Karpas-422 (cell line): ENCODE measurements at regions not wholly inside any gene's neighbourhood (a gene's known extent, or its start where the extent isn't known, plus 50 kb on each side); places are given as distances from the start of the nearest gene placed in this dataset.
A peak's percentile ranks its signal among the peaks of the same experiment; 100 is the strongest.
"Not testable (repeated sequence)": the region's sequence is repeated elsewhere in the genome, so short reads cannot be mapped to it uniquely, and the experiment has no call there.

Experiments
- DNase-seq: peaks from one replicate; pipeline ENCODE4 v3.0.0-alpha.2; 2015
- H2AFZ ChIP-seq: fragments of 200-600 bp; sonication (generic); 2 replicates; pipeline ENCODE4 v1.6.1; 2014; ENCODE audit warnings: antibody characterized with exemption, low read length, mixed read lengths
- H3K27ac ChIP-seq: fragments of 200-600 bp; sonication (generic); 2 replicates; pipeline ENCODE4 v1.5.1; 2014; ENCODE audit warnings: mild to moderate bottlenecking, low read length, moderate library complexity
- H3K27me3 ChIP-seq: fragments of 200-600 bp; sonication (generic); 2 replicates; pipeline ENCODE4 v1.6.1; 2014; ENCODE audit warnings: low read length, mixed read lengths
- H3K36me3 ChIP-seq: fragments of 200-600 bp; sonication (generic); 2 replicates; pipeline ENCODE4 v1.6.1; 2014; ENCODE audit warnings: low read length, mixed read lengths; ENCODE audit not compliant: insufficient read depth
- H3K4me1 ChIP-seq: fragments of 200-600 bp; sonication (generic); 2 replicates; pipeline ENCODE4 v1.6.1; 2014; ENCODE audit warnings: mild to moderate bottlenecking, low read length, mixed read lengths
- H3K4me2 ChIP-seq: fragments of 200-600 bp; sonication (generic); 2 replicates; pipeline ENCODE4 v1.6.1; 2014; ENCODE audit warnings: low read length, low read depth, mild to moderate bottlenecking; ENCODE audit not compliant: poor library complexity, severe bottlenecking
- H3K4me3 ChIP-seq: fragments of 200-600 bp; sonication (generic); 2 replicates; pipeline ENCODE4 v1.5.1; 2014; ENCODE audit warnings: mild to moderate bottlenecking, antibody characterized with exemption, low read length, mixed read lengths
- H3K79me2 ChIP-seq: fragments of 200-600 bp; sonication (generic); 2 replicates; pipeline ENCODE4 v1.6.1; 2014; ENCODE audit warnings: mild to moderate bottlenecking, low read length, mixed read lengths
- H3K9ac ChIP-seq: fragments of 200-600 bp; sonication (generic); 2 replicates; pipeline ENCODE4 v1.6.0; 2014; ENCODE audit warnings: low read length
- H3K9me2 ChIP-seq: fragments of 200-600 bp; sonication (generic), shearing (Covaris generic); replicated peaks from 2 replicates; pipeline ENCODE4 v1.6.0; 2014; ENCODE audit warnings: mild to moderate bottlenecking, low read length, moderate library complexity; ENCODE audit not compliant: insufficient read depth
- H3K9me3 ChIP-seq: fragments of 300-700, 200-600 bp; sonication (generic); 2 replicates; pipeline ENCODE4 v1.6.1; 2014; ENCODE audit warnings: low read length, mixed read lengths
- H4K20me1 ChIP-seq: fragments of 200-600 bp; sonication (generic); 2 replicates; pipeline ENCODE4 v1.6.1; 2014; ENCODE audit warnings: mild to moderate bottlenecking, antibody characterized with exemption, low read length, low read depth; ENCODE audit not compliant: insufficient read depth

DNA sequence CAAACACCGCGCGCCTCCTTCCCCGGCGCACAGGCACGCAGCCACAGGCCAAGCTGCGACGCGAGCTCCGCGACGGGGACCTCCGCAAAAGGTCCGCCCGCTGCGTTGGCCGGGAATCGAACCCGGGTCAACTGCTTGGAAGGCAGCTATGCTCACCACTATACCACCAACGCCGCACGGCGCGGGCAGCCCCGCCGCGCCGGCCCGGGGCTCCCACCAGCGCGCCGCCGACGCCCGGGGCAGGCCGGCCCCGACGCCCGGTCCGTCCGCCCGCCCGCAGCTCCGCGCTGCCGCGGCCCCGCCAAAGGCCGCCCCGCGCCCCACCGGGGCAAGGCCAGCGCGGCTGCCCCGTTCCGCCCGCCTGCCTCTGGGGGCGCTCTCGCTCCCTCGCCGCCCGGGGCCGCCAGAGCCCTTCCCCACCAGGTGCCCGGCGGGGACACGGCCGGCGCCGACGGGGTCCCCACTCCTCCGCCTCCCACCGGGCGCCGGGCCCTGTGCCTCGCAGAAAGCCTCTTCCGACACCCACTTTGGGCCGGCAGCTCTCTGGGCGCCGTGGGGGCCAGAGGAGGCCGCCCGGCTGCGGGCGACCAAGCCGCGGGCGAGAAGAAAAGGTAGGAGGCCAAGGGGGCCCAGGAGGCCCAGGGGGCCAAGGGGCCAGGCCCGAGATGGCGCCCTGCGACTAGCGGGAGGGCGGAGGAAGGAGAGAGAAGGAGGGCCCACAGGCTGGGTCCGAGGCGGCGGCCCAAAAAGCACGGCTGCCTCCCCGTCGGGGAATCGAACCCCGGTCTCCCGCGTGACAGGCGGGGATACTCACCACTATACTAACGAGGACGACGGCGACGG is 50.2 kb upstream of the FCGR2A start:
- H3K4me2 ChIP-seq, H3K4me1 ChIP-seq, H3K9ac ChIP-seq, DNase-seq, H3K27ac ChIP-seq, H3K36me3 ChIP-seq, H3K9me2 ChIP-seq, H2AFZ ChIP-seq, H3K4me3 ChIP-seq, H3K9me3 ChIP-seq, H3K79me2 ChIP-seq, H4K20me1 ChIP-seq, H3K27me3 ChIP-seq: not testable (repeated sequence)

DNA sequence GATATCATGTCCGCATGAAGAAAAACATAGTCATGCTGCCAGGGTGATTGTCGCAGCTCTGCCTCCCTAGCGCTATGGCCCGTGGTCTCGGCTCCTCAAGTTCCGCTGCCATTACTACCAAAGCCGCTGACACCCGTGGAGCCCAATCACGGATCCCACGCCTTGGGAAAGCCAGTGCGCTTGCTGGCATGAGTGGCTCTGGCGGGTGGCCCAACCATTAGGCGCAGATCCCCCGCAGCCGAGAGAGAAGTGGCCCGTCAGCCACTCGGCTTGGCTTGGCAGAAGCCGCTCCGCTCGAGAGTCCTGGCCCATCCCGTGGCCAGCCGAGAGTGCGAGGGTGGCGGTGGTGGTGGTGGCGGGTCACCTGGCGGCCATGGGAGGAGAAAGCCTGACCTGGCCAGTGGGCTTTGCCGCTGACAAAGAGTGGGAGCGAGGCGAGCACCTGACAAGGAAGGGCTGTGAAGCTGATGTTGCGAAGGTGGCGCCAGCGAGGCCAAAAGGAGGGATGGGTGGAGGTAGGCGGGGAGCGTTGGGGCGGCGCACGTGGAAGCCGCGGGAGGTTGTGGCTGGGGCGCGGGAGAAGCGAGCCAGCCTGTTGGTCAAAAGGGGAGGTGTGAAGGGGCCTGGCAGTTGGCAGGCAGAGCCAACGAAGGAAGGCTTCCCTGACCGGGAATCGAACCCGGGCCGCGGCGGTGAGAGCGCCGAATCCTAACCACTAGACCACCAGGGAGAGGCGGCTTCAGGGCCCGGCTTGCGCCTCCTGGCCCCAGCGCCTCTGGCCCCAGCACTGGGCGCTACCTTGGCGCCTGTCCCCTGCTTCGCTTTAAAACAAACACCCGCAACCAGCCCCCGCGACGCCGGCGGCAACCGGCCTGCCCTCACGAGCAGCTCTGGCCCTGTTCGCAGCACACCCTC is 51.0 kb upstream of the FCGR2A start:
- not testable (repeated sequence) for H3K4me3 ChIP-seq, H3K36me3 ChIP-seq, H3K27me3 ChIP-seq, H3K4me1 ChIP-seq, H3K27ac ChIP-seq, H3K9me3 ChIP-seq, H4K20me1 ChIP-seq, H2AFZ ChIP-seq, DNase-seq, H3K9me2 ChIP-seq, H3K79me2 ChIP-seq, H3K4me2 ChIP-seq, H3K9ac ChIP-seq

DNA sequence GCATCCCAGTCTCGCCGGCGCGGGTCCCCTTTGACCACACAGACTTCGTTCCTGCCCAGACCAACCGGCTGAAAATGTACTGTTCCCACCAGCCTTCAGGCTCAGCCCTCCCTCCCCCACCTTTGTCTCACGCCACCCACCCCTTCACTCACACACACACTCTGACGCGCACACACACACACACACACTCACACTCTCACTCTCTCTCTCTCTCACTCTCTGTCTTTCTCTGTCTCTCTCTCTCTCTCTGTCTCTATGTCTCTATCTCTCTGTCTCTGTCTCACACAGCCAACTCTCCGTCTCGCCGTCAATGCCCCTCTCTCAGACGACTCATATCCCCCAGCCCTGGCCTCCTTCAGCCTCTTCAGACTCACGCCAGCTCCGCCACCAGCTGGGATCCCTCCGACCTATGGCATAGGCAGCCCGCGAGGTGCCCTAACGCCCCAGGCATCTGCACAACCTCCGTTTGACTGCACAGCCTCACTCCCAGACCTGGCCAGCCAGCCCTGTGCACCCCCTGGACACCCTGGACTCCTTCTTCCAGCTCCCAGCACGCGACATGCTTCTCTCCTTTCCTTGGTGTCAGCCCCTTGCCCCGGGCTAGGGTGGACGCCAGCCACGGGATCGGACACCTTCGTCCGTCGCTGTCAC is 53.4 kb upstream of the FCGR2A start:
- H3K79me2 ChIP-seq, H3K4me1 ChIP-seq, H3K27ac ChIP-seq, H3K27me3 ChIP-seq, H3K4me2 ChIP-seq, H2AFZ ChIP-seq, H3K36me3 ChIP-seq, H3K4me3 ChIP-seq, DNase-seq, H4K20me1 ChIP-seq, H3K9me3 ChIP-seq, H3K9me2 ChIP-seq, H3K9ac ChIP-seq: not testable (repeated sequence)

DNA sequence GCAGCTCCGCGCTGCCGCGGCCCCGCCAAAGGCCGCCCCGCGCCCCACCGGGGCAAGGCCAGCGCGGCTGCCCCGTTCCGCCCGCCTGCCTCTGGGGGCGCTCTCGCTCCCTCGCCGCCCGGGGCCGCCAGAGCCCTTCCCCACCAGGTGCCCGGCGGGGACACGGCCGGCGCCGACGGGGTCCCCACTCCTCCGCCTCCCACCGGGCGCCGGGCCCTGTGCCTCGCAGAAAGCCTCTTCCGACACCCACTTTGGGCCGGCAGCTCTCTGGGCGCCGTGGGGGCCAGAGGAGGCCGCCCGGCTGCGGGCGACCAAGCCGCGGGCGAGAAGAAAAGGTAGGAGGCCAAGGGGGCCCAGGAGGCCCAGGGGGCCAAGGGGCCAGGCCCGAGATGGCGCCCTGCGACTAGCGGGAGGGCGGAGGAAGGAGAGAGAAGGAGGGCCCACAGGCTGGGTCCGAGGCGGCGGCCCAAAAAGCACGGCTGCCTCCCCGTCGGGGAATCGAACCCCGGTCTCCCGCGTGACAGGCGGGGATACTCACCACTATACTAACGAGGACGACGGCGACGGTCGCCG is 57.4 kb upstream of the FCGR2A start:
- H3K9ac ChIP-seq, H4K20me1 ChIP-seq, H3K79me2 ChIP-seq, H3K4me2 ChIP-seq, H3K27me3 ChIP-seq, H3K36me3 ChIP-seq, H3K4me3 ChIP-seq, H3K9me2 ChIP-seq, H3K9me3 ChIP-seq, H3K4me1 ChIP-seq, H2AFZ ChIP-seq, H3K27ac ChIP-seq, DNase-seq: not testable (repeated sequence)

DNA sequence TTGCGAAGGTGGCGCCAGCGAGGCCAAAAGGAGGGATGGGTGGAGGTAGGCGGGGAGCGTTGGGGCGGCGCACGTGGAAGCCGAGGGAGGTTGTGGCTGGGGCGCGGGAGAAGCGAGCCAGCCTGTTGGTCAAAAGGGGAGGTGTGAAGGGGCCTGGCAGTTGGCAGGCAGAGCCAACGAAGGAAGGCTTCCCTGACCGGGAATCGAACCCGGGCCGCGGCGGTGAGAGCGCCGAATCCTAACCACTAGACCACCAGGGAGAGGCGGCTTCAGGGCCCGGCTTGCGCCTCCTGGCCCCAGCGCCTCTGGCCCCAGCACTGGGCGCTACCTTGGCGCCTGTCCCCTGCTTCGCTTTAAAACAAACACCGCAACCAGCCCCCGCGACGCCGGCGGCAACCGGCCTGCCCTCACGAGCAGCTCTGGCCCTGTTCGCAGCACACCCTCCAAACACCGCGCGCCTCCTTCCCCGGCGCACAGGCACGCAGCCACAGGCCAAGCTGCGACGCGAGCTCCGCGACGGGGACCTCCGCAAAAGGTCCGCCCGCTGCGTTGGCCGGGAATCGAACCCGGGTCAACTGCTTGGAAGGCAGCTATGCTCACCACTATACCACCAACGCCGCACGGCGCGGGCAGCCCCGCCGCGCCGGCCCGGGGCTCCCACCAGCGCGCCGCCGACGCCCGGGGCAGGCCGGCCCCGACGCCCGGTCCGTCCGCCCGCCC is 58.1 kb upstream of the FCGR2A start:
- H3K27me3 ChIP-seq, H3K27ac ChIP-seq, H3K4me1 ChIP-seq, H3K9ac ChIP-seq, H2AFZ ChIP-seq, H3K9me2 ChIP-seq, H3K79me2 ChIP-seq, DNase-seq, H3K36me3 ChIP-seq, H3K9me3 ChIP-seq, H4K20me1 ChIP-seq, H3K4me2 ChIP-seq, H3K4me3 ChIP-seq: not testable (repeated sequence)

DNA sequence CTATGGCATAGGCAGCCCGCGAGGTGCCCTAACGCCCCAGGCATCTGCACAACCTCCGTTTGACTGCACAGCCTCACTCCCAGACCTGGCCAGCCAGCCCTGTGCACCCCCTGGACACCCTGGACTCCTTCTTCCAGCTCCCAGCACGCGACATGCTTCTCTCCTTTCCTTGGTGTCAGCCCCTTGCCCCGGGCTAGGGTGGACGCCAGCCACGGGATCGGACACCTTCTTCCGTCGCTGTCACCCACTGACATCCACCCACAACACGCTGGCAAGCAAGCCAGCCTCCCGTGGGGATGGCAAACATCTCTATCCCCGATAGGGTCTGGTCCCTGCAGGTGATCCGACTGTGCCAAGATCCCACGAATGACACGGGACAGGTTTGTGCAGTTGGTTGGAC is 60.5 kb upstream of the FCGR2A start:
- H3K9me3 ChIP-seq, H4K20me1 ChIP-seq, H3K4me2 ChIP-seq, H3K4me3 ChIP-seq, H3K36me3 ChIP-seq, H3K27ac ChIP-seq, H3K79me2 ChIP-seq, H2AFZ ChIP-seq, H3K9me2 ChIP-seq, H3K9ac ChIP-seq, H3K4me1 ChIP-seq, DNase-seq, H3K27me3 ChIP-seq: not testable (repeated sequence)

DNA sequence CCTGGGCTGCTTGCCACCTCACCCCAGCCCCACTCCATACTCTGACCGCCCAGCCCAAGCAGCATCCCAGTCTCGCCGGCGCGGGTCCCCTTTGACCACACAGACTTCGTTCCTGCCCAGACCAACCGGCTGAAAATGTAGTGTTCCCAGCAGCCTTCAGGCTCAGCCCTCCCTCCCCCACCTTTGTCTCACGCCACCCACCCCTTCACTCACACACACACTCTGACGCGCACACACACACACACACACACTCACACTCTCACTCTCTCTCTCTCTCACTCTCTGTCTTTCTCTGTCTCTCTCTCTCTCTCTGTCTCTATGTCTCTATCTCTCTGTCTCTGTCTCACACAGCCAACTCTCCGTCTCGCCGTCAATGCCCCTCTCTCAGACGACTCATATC is 61.0 kb upstream of the FCGR2A start:
- H3K9me2 ChIP-seq, H2AFZ ChIP-seq, H3K27me3 ChIP-seq, H3K79me2 ChIP-seq, H3K36me3 ChIP-seq, H3K4me1 ChIP-seq, H3K9ac ChIP-seq, H3K27ac ChIP-seq, H3K9me3 ChIP-seq, H3K4me2 ChIP-seq, H4K20me1 ChIP-seq, H3K4me3 ChIP-seq: not testable (repeated sequence)
- peak; percentile 51 for DNase-seq
